Endothelial cell (in vitro differentiated cells): ENCODE measurements at regions not wholly inside any gene's neighbourhood (a gene's known extent, or its start where the extent isn't known, plus 50 kb on each side); places are given as distances from the start of the nearest gene placed in this dataset.

Experiments used
- DNase-seq: peaks from one replicate; pipeline ENCODE4 v3.0.0; 2021; ENCODE audit warnings: low spot score
- H3K27ac Mint-ChIP-seq: one replicate; pipeline ENCODE4 v1.8.0; 2021; ENCODE audit warnings: mixed read lengths, inconsistent platforms; ENCODE audit not compliant: unreplicated experiment
- H3K27me3 Mint-ChIP-seq: one replicate; pipeline ENCODE4 v1.8.0; 2021; ENCODE audit warnings: mild to moderate bottlenecking, moderate library complexity, mixed read lengths, inconsistent platforms; ENCODE audit not compliant: unreplicated experiment
- H3K36me3 Mint-ChIP-seq: one replicate; pipeline ENCODE4 v1.8.0; 2021; ENCODE audit warnings: mild to moderate bottlenecking, low read depth, mixed read lengths, inconsistent platforms; ENCODE audit not compliant: unreplicated experiment
- H3K4me1 Mint-ChIP-seq: one replicate; pipeline ENCODE4 v1.8.0; 2021; ENCODE audit warnings: mild to moderate bottlenecking, mixed read lengths, inconsistent platforms; ENCODE audit not compliant: unreplicated experiment
- H3K4me3 Mint-ChIP-seq: one replicate; pipeline ENCODE4 v1.8.0; 2021; ENCODE audit warnings: mild to moderate bottlenecking, mixed read lengths, inconsistent platforms; ENCODE audit not compliant: unreplicated experiment
- H3K9me3 Mint-ChIP-seq: one replicate; pipeline ENCODE4 v1.8.0; 2021; ENCODE audit warnings: mixed read lengths, inconsistent platforms; ENCODE audit not compliant: unreplicated experiment
- CTCF ChIP-seq: fragments of 200-600 bp; sonication (generic); IDR thresholded peaks from one replicate; pipeline ENCODE4 v1.5.0; 2021; ENCODE audit warnings: antibody characterized with exemption; ENCODE audit not compliant: unreplicated experiment

GRCh38 chrX:87727620-87728019, 210.0 kb downstream of the KLHL4 start:
- Mint-ChIP-seq H3K27ac (no peak overlapping the region), H3K4me3 (no peak overlapping the region), H3K27me3 (peaks cover 3% of the 10 kb centered on the region), H3K36me3 (no peaks in the 10 kb centered on the region), H3K9me3 (no peaks in the 10 kb centered on the region), H3K4me1 (no peaks in the 10 kb centered on the region)
- no peak for TF ChIP-seq CTCF
- DNase-seq: no peak

GRCh38 chrX:87728024-87728423, 210.4 kb downstream of the KLHL4 start:
- Mint-ChIP-seq H3K9me3 (no peaks in the 10 kb centered on the region), H3K27me3 (peaks cover 3% of the 10 kb centered on the region), H3K36me3 (no peaks in the 10 kb centered on the region), H3K4me1 (no peaks in the 10 kb centered on the region), H3K27ac (no peak overlapping the region), H3K4me3 (no peak overlapping the region)
- DNase-seq: no peak
- TF ChIP-seq CTCF: no peak

- TF ChIP-seq CTCF: no peak
Observed at GRCh38 chrX:87728459-87728858, 210.9 kb downstream of the KLHL4 start.

GRCh38 chrX:87732133-87732532, 214.5 kb downstream of the KLHL4 start:
- no peak for DNase-seq
- no peak overlapping the region for H3K27ac Mint-ChIP-seq
- no peaks in the 10 kb centered on the region for H3K9me3 Mint-ChIP-seq
- no peaks in the 10 kb centered on the region for H3K36me3 Mint-ChIP-seq
- TF ChIP-seq CTCF: no peak
- H3K4me1 Mint-ChIP-seq: no peaks in the 10 kb centered on the region
- no peaks in the 10 kb centered on the region for H3K27me3 Mint-ChIP-seq
- H3K4me3 Mint-ChIP-seq: no peak overlapping the region

More at GRCh38 chrX:87728459-87728858, 210.9 kb downstream of the KLHL4 start:
- no peaks in the 10 kb centered on the region for H3K9me3 Mint-ChIP-seq
- no peak for DNase-seq
- no peak overlapping the region for H3K4me3 Mint-ChIP-seq
- peaks cover 3% of the 10 kb centered on the region for H3K27me3 Mint-ChIP-seq
- H3K4me1 Mint-ChIP-seq: no peaks in the 10 kb centered on the region
- H3K27ac Mint-ChIP-seq: no peak overlapping the region
- H3K36me3 Mint-ChIP-seq: no peaks in the 10 kb centered on the region

- TF ChIP-seq CTCF: no peak
- Mint-ChIP-seq H3K27me3 (no peaks in the 10 kb centered on the region), H3K4me1 (no peaks in the 10 kb centered on the region), H3K36me3 (no peaks in the 10 kb centered on the region), H3K27ac (no peak overlapping the region), H3K4me3 (no peak overlapping the region), H3K9me3 (no peaks in the 10 kb centered on the region)
- no peak for DNase-seq
Observed at GRCh38 chrX:87736576-87736975, 219.0 kb downstream of the KLHL4 start.
